ENCODE measurements at regions not wholly inside any gene's neighbourhood (a gene's known extent, or its start where the extent isn't known, plus 50 kb on each side); places are given as distances from the start of the nearest gene placed in this dataset.

- H3K27ac ChIP-seq (ENCODE audit: insufficient read length, low read depth, low read length) = no peak overlapping the region
- no peak overlapping the region for H3K4ac ChIP-seq (ENCODE audit: low read depth, low read length)
- H3K23me2 ChIP-seq (ENCODE audit: insufficient read length, low read depth, low read length, poor library complexity, severe bottlenecking) = no peaks in the 10 kb centered on the region
- H4K20me1 ChIP-seq (ENCODE audit: control insufficient read depth, insufficient read depth, insufficient read length) = peaks cover 3% of the 10 kb centered on the region
- H2BK120ac ChIP-seq (ENCODE audit: low read depth, low read length, poor library complexity, severe bottlenecking) = no peak overlapping the region
- WGBS (ENCODE audit: extremely low coverage, insufficient read length, low lambda C conversion rate) = no CpG with 5 or more reads among the region's 4 CpGs
- no peak overlapping the region for H4K5ac ChIP-seq (ENCODE audit: insufficient read length, low read depth, low read length)
- H3K79me2 ChIP-seq (ENCODE audit: insufficient read depth, low read length) = no peaks in the 10 kb centered on the region
- no peak overlapping the region for H2AFZ ChIP-seq (ENCODE audit: low read length)
- H3K27me3 ChIP-seq (ENCODE audit: insufficient read depth, low read length) = no peaks in the 10 kb centered on the region
- no peak overlapping the region for H2AK5ac ChIP-seq (ENCODE audit: insufficient read length, low read length)
- H3K56ac ChIP-seq (ENCODE audit: insufficient read length, low read depth, low read length) = no peak overlapping the region
- no peak overlapping the region for H2BK5ac ChIP-seq (ENCODE audit: insufficient read length, low read length)
- H3K36me3 Mint-ChIP-seq (ENCODE audit: insufficient read depth in 1 of 3, low read depth in 3 of 3) = no peaks in the 10 kb centered on the region
- no peak overlapping the region for H3T11ph ChIP-seq (ENCODE audit: low read length)
- peaks cover 0 to 4% of the 10 kb centered on the region in 2 experiments; a peak in 1 of 4 replicates for H3K4me1 Mint-ChIP-seq
- H3K9ac ChIP-seq (ENCODE audit: extremely low read depth, insufficient read length, low read length) = no peak overlapping the region
- no peaks in the 10 kb centered on the region for H3K79me1 ChIP-seq (ENCODE audit: insufficient read depth, low read depth, low read length, poor library complexity, severe bottlenecking)
- H3K18ac ChIP-seq (ENCODE audit: insufficient read length, low read depth, low read length) = no peak overlapping the region
- no peaks in the 10 kb centered on the region for H3K4me1 ChIP-seq (ENCODE audit: insufficient read depth, low read length)
- no peak overlapping the region for H4K8ac ChIP-seq (replicated peaks; ENCODE audit: insufficient read length, low read depth, low read length)
- no peak overlapping the region for H3K4me2 ChIP-seq (ENCODE audit: insufficient read depth, insufficient read length, low read length)
- H2BK20ac ChIP-seq (ENCODE audit: low read depth, low read length, poor library complexity, severe bottlenecking) = no peak overlapping the region
- H2BK15ac ChIP-seq (ENCODE audit: low read depth, low read length) = no peak overlapping the region
- no peak overlapping the region for H4K91ac ChIP-seq (ENCODE audit: insufficient read length, low read depth, low read length)
- no peaks in the 10 kb centered on the region for H3K9me3 ChIP-seq (ENCODE audit: control insufficient read depth, low read depth, low read length)
- peaks cover 1% of the 10 kb centered on the region; the same call in 1 of the 2 replicates for H3K27me3 Mint-ChIP-seq (ENCODE audit: low read depth)
- no peak overlapping the region for H3K4me3 Mint-ChIP-seq
- TF ChIP-seq CTCF (conservative IDR thresholded peaks at IDR 0.05) = no peak
- H3K23ac ChIP-seq (ENCODE audit: insufficient read length, low read depth, low read length) = no peak overlapping the region
- peaks cover 7 to 9% of the 10 kb centered on the region in 2 experiments; a peak in 4 of 5 replicates for H3K9me3 Mint-ChIP-seq
- H2BK12ac ChIP-seq (ENCODE audit: insufficient read length, low read depth, low read length) = no peak overlapping the region
- no peak for DNase-seq
- H3K14ac ChIP-seq (ENCODE audit: insufficient read depth, low read length) = no peak overlapping the region
- H3K27ac Mint-ChIP-seq = peak overlapping the region in 1 of 3 experiments; percentile 52; a peak in 2 of 7 replicates
These were observed 134.4 kb upstream of the NLRP1 start for GRCh38 chr17:5718726-5719125.
